Fibroblast of pulmonary artery (primary cell): ENCODE measurements at regions not wholly inside any gene's neighbourhood (a gene's known extent, or its start where the extent isn't known, plus 50 kb on each side); places are given as distances from the start of the nearest gene placed in this dataset.

Source experiments
- DNase-seq: peaks from one replicate; pipeline ENCODE4 v3.0.0-alpha.2; 2010; ENCODE audit warnings: low read depth
- H3K4me3 ChIP-seq: replicated peaks from 2 replicates; pipeline ENCODE4 v1.5.1; 2011; ENCODE audit warnings: low read depth, mild to moderate bottlenecking, control low read depth, low read length, moderate library complexity
- CTCF ChIP-seq: IDR thresholded peaks from 2 replicates; pipeline ENCODE4 v1.5.1; 2011; ENCODE audit warnings: mild to moderate bottlenecking, control low read depth, low read length, inconsistent platforms; ENCODE audit errors: missing control alignments

DNA sequence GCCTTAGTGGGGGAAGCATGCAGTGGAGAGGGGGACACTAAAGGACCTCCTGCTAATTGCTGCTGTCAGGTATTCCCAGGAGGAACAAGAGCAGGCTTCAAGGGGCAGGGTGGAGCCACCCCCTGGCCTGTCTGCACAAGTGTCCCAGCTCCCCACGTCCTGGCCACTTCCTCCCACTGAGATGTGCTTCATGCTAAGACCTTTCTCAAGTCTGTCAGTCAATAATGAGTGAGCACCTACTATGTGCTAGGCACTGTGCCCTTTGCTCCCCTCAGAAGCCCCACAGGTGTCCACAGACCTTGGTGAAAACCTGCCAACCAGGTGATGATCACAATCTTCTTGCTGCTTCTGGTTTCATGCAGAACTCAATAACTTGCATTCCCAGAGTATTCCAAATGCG, 147.9 kb downstream of the UNC5CL start:
- no peak for DNase-seq
- H3K4me3 ChIP-seq, result no peak overlapping the region
- no peak for TF ChIP-seq CTCF

- no peak overlapping the region for H3K4me3 ChIP-seq
- DNase-seq, result no peak
- TF ChIP-seq CTCF, result no peak
Measured at GRCh38 chr6:40889137-40889832, 149.7 kb downstream of the UNC5CL start.

DNA sequence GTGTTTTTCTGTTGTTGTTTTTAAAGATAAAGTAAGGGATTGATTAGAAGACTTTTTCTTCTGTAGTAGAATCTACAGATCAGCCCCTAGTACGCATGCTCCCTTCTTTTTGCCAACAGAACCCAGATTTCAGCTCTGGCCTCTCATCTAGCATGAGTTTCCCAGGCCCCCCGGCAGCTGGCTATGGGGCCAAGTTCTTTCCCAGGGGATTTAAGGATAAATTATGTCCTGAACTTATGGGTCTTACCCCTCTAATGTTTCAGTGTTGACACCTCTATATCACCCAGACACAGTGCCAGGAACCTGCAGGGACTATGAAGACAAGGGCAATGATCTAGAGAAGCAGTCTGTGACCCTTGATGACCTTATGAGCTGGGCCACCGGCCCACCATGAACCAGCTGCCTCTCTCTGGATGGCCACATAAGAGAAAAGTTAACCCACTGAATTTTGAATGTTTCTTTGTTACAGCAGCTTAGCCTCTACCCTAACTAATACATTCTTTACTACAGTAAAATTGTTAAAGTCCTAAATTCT, 150.5 kb downstream of the UNC5CL start:
- no peak for TF ChIP-seq CTCF
- no peak overlapping the region for H3K4me3 ChIP-seq
- no peak for DNase-seq

DNA sequence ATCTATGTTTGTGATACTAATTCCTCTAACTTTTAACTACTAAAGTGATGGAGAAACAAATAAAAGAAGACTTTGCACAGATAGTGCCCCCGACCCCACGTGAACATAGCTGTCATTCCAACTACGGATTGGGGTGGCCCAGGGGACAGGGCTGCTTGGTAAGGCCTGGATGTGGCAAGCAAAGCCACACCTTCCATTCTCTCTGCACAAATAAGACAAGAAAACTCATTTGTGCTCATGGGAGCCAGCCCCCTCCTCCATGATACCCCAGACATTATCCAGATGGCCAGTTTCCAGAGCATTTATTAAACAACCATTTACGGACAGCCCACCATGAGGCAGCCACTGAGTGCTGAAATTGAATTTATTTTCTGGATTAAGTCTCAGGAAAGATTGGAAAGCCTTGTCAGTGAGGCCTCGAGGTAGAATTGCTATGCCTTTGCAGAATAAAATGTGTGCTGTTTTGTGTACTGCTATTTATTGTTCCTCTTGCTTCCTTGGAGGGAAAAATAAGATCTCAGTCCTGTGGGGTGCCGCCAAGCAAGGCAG, 151.2 kb downstream of the UNC5CL start:
- no peak for TF ChIP-seq CTCF
- H3K4me3 ChIP-seq, result no peak overlapping the region
- no peak for DNase-seq

DNA sequence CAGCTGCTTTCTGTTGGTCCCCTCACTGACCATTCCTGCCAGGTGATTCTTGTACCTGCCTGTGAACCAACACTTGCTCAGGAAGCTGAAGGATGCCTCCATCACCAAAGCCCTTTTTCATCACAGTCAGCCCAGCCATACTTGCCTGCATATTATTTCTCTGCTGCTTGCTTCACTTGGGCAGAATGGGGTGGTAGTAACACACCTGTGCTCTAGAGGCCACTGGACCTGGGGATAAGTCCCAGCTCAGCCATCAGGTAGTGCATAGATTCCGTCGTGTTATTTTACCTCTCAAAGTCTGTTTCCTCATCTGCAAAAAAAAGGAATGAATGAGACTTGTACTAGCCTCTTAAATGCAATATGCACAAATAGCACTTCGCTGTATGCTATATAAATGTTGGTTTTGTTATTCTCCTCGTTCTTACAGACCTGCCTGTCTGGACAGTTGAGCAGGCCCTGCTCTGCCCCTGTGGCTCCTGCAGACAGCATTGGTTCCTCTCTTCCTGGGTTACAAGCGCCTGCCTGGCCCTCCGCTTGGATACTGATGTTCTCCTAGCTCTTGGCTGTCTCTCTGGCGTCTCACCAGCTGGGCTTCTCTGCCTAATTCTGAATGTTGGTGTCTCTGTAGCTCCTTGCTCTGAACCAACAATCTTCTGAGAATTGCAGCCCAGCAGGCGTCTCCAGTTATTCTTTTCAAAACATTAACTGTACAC, 151.8 kb downstream of the UNC5CL start:
- H3K4me3 ChIP-seq, result no peak overlapping the region
- no peak for DNase-seq
- no peak for TF ChIP-seq CTCF

DNA sequence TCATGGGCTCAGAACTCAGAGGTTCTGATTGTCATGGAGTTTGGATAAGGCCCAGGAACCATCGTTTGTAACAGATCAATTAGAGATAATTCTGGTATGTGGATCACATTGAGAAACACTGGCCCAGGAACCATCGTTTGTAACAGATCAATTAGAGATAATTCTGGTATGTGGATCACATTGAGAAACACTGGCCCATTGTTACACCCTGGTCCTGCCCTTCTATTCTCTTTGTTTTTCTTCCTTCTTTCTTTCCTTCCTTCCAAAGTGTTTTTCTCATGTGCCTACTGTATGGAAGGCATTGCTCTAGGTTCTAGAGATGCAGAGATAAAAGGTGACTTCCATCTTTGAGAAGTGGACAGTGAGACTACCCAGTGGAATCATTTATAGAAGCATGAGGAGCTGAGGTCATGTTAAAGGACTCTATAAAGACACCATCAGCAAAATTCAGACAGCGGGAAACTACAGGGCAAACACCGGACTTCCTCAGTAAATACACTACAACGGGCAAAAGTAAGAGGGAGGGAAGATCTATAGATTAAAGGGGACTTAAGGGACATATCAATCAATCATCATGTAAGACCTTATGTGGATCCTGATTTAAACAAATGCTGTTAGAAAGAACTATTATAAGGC, 153.8 kb downstream of the UNC5CL start:
- H3K4me3 ChIP-seq, result no peak overlapping the region
- no peak for TF ChIP-seq CTCF
- no peak for DNase-seq
